ENCODE measurements at regions not wholly inside any gene's neighbourhood (a gene's known extent, or its start where the extent isn't known, plus 50 kb on each side); places are given as distances from the start of the nearest gene placed in this dataset.

GRCh38 chr3:181105646-181106045 is 116.1 kb upstream of the DNAJC19 start (continued):
- TF ChIP-seq CBX5 (IDR thresholded peaks at IDR 0.05; ENCODE audit: low read depth, low read length) (no peak), USF2 (IDR thresholded peaks at IDR 0.05; ENCODE audit: low read length) (no peak), NRF1 (IDR thresholded peaks at IDR 0.05; ENCODE audit: low read depth, low read length) (no peak), FOSL1 (IDR thresholded peaks at IDR 0.05; ENCODE audit: insufficient read depth, low read depth, low read length) (no peak), PHF8 (conservative IDR thresholded peaks at IDR 0.05; ENCODE audit: low read depth, low read length) (no peak)
